Heart right ventricle (tissue), 16 donors: ENCODE measurements at regions not wholly inside any gene's neighbourhood (a gene's known extent, or its start where the extent isn't known, plus 50 kb on each side); places are given as distances from the start of the nearest gene placed in this dataset.

ENCODE experiments used
- ATAC-seq, 8 donors: fragments of 200-7000 bp; cut with Tn5 transposase; one replicate each; pipeline ENCODE4 v1.9.1; 2020; ENCODE audit warnings: mild to moderate bottlenecking in 8 of 8, moderate library complexity in 8 of 8, moderate number of reproducible peaks in 1 of 8
- DNase-seq, 2 donors: peaks; one replicate each; pipeline ENCODE4 v3.0.0-alpha.2; 2020
- H3K27ac ChIP-seq, 10 donors: fragments of 200-600 bp; sonication (generic) in 2 of 10; one replicate each; pipeline versions ENCODE4 v1.5.0 to v1.8.0; 2020 to 2022; ENCODE audit warnings: mild to moderate bottlenecking in 3 of 10
- H3K27me3 ChIP-seq, 7 donors: fragments of 200-600 bp; one replicate each; pipeline ENCODE4 v1.8.0; 2021 to 2022; ENCODE audit warnings: mild to moderate bottlenecking in 2 of 7
- H3K36me3 ChIP-seq, 9 donors: fragments of 200-600 bp; sonication (generic) in 1 of 9; one replicate each; pipeline versions ENCODE4 v1.5.0 to v1.8.0; 2020 to 2022; ENCODE audit warnings: mild to moderate bottlenecking in 2 of 9
- H3K4me1 ChIP-seq, 9 donors: fragments of 200-600 bp; sonication (generic) in 1 of 9; one replicate each; pipeline versions ENCODE4 v1.5.0 to v1.8.0; 2020 to 2022; ENCODE audit warnings: mild to moderate bottlenecking in 4 of 9
- H3K4me3 ChIP-seq, 10 donors: fragments of 200-600 bp; sonication (generic) in 2 of 10; one replicate each; pipeline versions ENCODE4 v1.5.0 to v1.8.0; 2020 to 2022; ENCODE audit warnings: mild to moderate bottlenecking in 7 of 10, moderate library complexity in 2 of 10
- H3K9me3 ChIP-seq, 11 donors: fragments of 200-600 bp in 10 of 11; sonication (generic) in 2 of 11; one replicate each; pipeline versions ENCODE4 v1.5.0 to v1.8.0; 2013 to 2022; ENCODE audit warnings: mild to moderate bottlenecking in 2 of 11, control low read depth in 1 of 11, moderate library complexity in 1 of 11
- CTCF ChIP-seq, 9 donors: fragments of 200-600 bp; sonication (generic) in 2 of 9; IDR thresholded peaks; one replicate each; pipeline versions ENCODE4 v1.5.0 to v1.8.0; 2021 to 2022; ENCODE audit warnings: antibody characterized with exemption in 9 of 9, mild to moderate bottlenecking in 5 of 9, moderate library complexity in 1 of 9
- WGBS, 2 donors: extraction: QIAGEN DNeasy Blood & Tissue Kit; methylation state at CpG; one replicate each; pipeline ENCODE4 v1.1.7; 2013; ENCODE audit warnings: inconsistent platforms in 1 of 2; 5-methylcytosine and 5-hydroxymethylcytosine counted together
- intact Hi-C, 10 donors: fragments of 100-400 bp; cut with DNase I; formaldehyde crosslinking; loops; one replicate each; pipeline versions ENCODE4 v1.11.1 to v1.14.2; 2022
- donor health status: Arrhythmogenic right ventricular cardiomyopathy.
- donor health status: ischemic (EF 13 %, LVEDD 7.1; RV severe dilation, severe dysfunction).
- donor health status: healthy with polysubstance abuse.
- donor health status: DM: no; HTN: yes; CAD: no.
- donor health status: DM: no; HTN: no; CAD: no.
- donor health status: ischemic (EF 25% LVEDD 6.9; RV normal size, moderate dysfunction).
- donor health status: ischemic (EF 25% LVEDD 5.7; RV mildly dilated, moderate dysfunction).
- donor health status: healthy.
- donor health status: DM: yes; HTN: yes; CAD: no.
- donor health status: Ischemic cardiomyopathy.
- donor health status: ischemic (EF 35%, LVEDD 5.7; RV mildly dilated, moderate dysfunction).
- donor health status: nonischemic (EF 11% LVEDD 7.7; RV severe dilation, severe dysfunction).
- donor health status: DM: yes; HTN: yes; CAD: no.
- donor health status: PGD.
- donor health status: ischemic (EF 29% LVEDD 5.4; RV normal size, mild dysfunction).
- donor health status: nonischemic (EF 23%, LVEDD 6.1; RV moderate dilation, normal function).

GRCh38 chr6:76701610-76702009 lies 629.1 kb upstream of the IMPG1 start:
- ATAC-seq (no peak), DNase-seq (no peak)
- H3K9me3 ChIP-seq = no peaks in the 10 kb centered on the region
- H3K36me3 ChIP-seq = no peaks in the 10 kb centered on the region
- WGBS, 2 donors = 49 to 51% methylated on average over 3 of the region's 3 CpGs
- no peak overlapping the region for H3K4me3 ChIP-seq
- no peak for TF ChIP-seq CTCF (IDR thresholded peaks at IDR 0.05)
- no peaks in the 10 kb centered on the region for H3K27me3 ChIP-seq
- H3K27ac ChIP-seq = no peak overlapping the region
- H3K4me1 ChIP-seq = peaks cover 0 to 3% (median 0%) of the 10 kb centered on the region in 9 donors
- intact Hi-C loops = no loop called here

GRCh38 chr6:76697585-76697984 lies 625.1 kb upstream of the IMPG1 start:
- TF ChIP-seq CTCF (IDR thresholded peaks at IDR 0.05) = peak in 2 of 9 donors; percentile 4 to 15
- Histone ChIP-seq H3K27me3 (no peaks in the 10 kb centered on the region), H3K4me1 (no peaks in the 10 kb centered on the region), H3K27ac (no peak overlapping the region), H3K4me3 (no peak overlapping the region), H3K9me3 (no peaks in the 10 kb centered on the region), H3K36me3 (no peaks in the 10 kb centered on the region)
- WGBS, 2 donors = 53 to 54% methylated on average over 2 of the region's 2 CpGs
- intact Hi-C loops = loop anchor here in 3 of 10 donors (5.0 to 10.0 kb wide), 2 partner anchors 167 to 760 kb away; no protein-coding TSS in a partner anchor
- no peak for ATAC-seq
- DNase-seq = no peak

- no peak overlapping the region for H3K27ac ChIP-seq
- no peak for TF ChIP-seq CTCF (IDR thresholded peaks at IDR 0.05)
- WGBS, 2 donors = 86 to 87% methylated on average over 1 of the region's 1 CpG
- no peaks in the 10 kb centered on the region for H3K27me3 ChIP-seq
- no peaks in the 10 kb centered on the region for H3K36me3 ChIP-seq
- no peaks in the 10 kb centered on the region for H3K4me1 ChIP-seq
- intact Hi-C loops = loop anchor here in 5 of 10 donors (5.0 to 10.0 kb wide), 2 partner anchors 170 to 763 kb away; no protein-coding TSS in a partner anchor
- no peak for ATAC-seq
- no peaks in the 10 kb centered on the region for H3K9me3 ChIP-seq
- no peak overlapping the region for H3K4me3 ChIP-seq
- DNase-seq = no peak
These were observed 622.3 kb upstream of the IMPG1 start for GRCh38 chr6:76694795-76695194.

GRCh38 chr6:76684875-76685274 lies 612.4 kb upstream of the IMPG1 start:
- DNase-seq (no peak), ATAC-seq (peak in 1 of 8 donors; percentile 53)
- intact Hi-C loops = loop anchor here in 9 of 10 donors (5.0 to 10.0 kb wide), 6 partner anchors 177 to 777 kb away; partner anchors contain the start of gene HTR1B (in 1 of the 9)
- WGBS, 2 donors = 77 to 82% methylated on average over 5 of the region's 5 CpGs
- peak in 1 of 9 donors; percentile 13 for TF ChIP-seq CTCF (IDR thresholded peaks at IDR 0.05)
- Histone ChIP-seq H3K4me3 (no peak overlapping the region), H3K27me3 (no peaks in the 10 kb centered on the region), H3K27ac (no peak overlapping the region), H3K36me3 (no peaks in the 10 kb centered on the region), H3K4me1 (no peaks in the 10 kb centered on the region), H3K9me3 (peaks cover 0 to 8% (median 0%) of the 10 kb centered on the region in 11 donors)
